SKM-1 treated with dmso at 0.1 percent for 144 hours (cell line): ENCODE measurements at regions not wholly inside any gene's neighbourhood (a gene's known extent, or its start where the extent isn't known, plus 50 kb on each side); places are given as distances from the start of the nearest gene placed in this dataset.

Experiments used
- DNase-seq: peaks from one replicate; lab custom pipeline; 2025; ENCODE audit not compliant: unreplicated experiment; lab: John Stamatoyannopoulos, UW

GRCh38 chr21:16404776-16405175, 675.0 kb downstream of the USP25 start:
- DNase-seq = no peak

GRCh38 chr21:16406355-16406754, 676.6 kb downstream of the USP25 start:
- DNase-seq = no peak

DNA sequence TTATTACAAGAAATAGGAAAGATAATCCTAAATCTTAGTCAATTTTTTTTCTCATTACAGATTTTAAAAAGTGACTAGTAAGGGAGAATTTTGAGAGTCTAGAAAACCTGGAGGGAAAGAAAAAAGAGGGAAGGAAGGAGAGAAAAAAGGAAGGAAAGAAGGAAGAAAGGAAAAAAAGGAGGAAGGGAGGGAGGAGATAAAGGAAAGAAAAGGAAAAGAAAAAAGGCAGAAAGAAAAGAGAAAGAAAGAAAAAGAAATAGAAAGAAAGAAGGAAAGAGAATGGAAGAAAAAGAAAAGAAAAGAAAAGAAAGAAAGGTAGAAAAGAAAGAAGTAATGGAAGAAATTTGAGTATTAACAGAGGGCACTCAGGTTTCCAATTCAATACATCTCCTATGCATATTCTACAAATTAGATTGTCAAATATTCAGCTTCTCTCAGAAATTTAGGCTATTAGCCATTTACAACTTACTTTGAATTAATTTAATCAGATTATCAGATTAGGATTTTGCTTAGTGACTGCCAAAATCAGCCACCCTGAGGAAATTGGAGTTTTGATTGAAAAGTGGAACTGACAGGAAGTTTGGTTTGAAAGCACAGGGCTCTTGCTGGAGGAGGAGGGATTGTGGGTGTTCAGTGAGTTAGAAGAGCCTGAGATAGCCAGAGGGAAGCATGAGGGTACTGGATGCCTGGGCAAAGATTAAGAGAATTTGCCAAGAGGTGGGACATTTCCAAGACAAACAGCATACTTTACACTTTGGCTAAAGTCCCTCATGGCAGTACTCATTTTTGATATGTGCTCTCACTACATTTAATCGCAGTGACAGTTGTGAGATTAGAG, 677.8 kb downstream of the USP25 start:
- no peak for DNase-seq

DNA sequence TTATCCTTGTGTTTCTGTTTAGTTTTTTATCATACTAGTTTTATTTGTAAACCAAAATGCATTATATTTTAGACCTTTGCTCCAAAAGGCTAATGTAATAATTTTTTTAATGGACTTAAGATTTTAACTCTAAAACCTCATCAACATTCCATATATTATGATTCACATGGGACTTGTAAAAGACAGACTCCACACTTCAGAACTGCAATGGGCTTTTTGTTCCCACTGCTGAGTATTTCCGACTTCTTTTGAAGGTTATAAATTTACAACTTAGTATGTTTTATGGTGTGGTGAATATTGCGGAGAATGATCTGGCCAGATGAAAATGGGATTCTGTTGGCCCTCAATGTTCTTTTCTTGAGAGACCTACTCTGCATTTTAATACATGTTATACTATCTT, 678.5 kb downstream of the USP25 start:
- DNase-seq = no peak

- no peak for DNase-seq
Observed at GRCh38 chr21:16409352-16409751, 679.6 kb downstream of the USP25 start.

- no peak for DNase-seq
Observed at GRCh38 chr21:16418226-16418625, 688.4 kb downstream of the USP25 start.

GRCh38 chr21:16418642-16419041, 688.9 kb downstream of the USP25 start:
- DNase-seq = no peak

DNA sequence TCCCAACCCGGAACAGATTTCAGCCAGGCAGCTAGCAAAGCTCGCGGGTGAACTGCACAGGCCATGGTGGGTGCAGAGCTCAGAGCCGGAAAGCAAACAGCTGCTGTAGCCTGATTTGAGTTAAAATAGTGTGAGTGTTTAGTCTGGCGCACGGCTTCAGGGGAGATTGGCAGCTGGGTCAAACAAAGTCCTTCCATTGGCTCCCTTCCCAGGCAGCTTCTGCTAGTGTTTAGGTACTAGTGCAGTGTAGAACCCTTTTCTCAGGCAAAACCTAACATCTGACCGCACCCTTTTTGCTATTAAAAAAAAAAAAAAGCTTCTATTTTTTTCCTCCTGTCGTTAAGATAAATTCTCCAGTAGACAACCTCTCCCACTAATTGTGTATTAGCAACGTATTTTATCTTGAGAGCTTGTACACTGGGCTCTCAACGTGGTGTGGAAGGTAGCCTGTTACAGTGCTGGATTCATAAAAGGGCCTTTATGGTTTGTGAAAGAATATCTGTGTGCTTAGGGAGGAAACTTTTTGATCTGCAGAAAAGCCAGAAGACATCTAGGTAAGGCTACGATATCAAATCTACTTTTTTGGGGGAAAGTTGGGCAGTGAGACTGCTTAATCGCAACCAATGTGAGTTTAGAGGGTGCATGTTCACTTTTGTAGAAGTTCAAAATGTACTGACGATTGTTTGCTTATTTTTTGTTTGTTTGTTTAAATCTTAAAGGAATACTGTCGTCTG, 689.6 kb downstream of the USP25 start:
- DNase-seq = no peak

GRCh38 chr21:16420031-16420724, 690.4 kb downstream of the USP25 start:
- no peak for DNase-seq

DNA sequence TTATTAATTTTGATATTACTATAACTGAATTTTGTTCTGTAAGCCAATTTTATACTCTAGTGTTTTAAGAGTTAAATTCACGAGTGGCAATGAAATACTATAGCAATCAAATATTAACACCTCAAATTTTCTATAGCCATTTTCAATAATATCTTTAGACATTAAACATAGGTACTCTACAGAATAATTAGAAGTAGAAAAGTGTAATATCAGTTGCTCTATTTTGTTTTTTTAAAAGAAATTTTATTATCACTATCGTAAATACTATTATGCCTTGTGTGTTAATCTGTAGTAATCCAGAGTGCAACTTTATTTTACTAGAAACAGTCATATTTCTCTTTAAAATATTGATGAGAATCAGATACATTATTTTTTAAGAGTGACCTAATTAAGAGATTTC, 691.2 kb downstream of the USP25 start:
- no peak for DNase-seq

DNA sequence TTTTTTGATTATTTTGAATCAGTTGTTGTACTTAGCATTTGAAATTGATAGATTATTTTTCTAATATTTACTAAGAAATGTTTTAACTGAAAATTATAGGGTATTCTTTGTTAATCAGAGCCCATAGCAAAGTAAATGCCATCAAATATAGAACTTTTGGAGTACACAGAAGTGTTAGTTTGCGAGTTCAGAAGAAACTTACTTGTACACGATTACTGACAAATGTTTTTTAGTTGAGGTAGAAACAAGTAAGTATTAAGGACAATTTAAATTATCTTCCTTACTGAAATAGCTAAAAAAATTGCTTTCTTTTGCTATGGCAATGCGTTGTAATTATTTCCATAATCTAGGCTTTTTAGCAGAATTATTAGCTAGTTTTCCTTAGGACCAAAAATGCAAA, 692.2 kb downstream of the USP25 start:
- no peak for DNase-seq

- DNase-seq = no peak
Observed at GRCh38 chr21:16422702-16423101, 692.9 kb downstream of the USP25 start.

- no peak for DNase-seq
Observed at GRCh38 chr21:16423921-16424320, 694.1 kb downstream of the USP25 start.

DNA sequence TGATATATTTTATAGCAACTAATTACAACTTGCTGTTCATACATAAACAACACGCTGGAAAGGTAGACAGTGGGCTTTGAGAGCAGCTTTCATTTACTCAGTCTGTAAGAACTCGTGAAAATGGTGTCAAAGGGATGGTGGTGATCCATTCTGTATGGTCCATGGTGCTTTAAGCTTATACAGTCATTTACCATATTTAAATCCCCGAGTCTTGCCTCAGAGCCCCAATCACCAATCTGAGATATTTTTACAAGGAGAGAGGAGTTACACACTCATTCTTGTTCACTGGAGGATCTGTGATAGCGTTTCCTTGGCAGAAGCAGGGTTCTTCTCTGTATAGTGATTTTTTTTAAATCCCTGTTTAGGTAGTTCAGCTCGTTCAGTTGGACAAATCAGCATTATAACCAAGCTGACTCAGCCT, 694.6 kb downstream of the USP25 start:
- DNase-seq = no peak

- no peak for DNase-seq
Observed at GRCh38 chr21:16425376-16425775, 695.6 kb downstream of the USP25 start.

DNA sequence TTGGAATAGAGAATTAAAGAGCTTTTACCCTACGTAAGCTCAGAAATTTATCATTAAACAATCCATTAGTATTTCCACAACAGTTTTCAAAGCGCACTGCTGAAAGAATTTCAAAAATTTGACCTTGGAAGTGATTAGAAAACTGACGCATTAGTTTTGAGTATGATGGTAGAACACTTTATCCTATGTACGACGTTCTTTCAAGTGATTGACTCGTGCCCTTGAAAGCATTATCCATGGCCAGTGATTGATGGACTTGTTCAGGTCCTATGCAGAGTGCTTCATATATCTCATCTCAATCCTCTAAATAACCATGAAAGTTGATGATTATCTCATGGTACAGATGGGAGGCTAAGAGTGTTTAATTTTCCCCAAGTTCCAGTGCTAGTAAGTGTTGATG, 697.2 kb downstream of the USP25 start:
- DNase-seq = no peak

- no peak for DNase-seq
Observed at GRCh38 chr21:16427587-16428087, 697.9 kb downstream of the USP25 start.

DNA sequence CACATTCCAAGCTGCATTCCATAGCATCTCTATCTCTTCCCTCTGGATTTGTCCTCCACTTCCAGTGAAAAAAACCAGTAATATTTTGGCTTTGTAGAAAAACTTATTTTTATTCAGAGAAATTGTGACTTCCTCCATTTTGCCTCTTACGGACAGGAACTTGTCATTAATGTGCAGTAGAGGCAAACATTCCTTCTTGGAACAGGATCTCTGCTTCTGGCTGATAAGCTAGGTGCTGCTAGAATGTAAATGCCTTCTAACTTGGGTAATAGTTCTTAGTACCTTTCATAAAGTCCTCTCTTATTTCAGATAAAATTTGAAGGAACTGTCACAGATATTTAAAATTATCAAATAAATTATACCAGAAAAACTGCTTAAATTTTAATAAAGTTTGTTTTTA, 707.8 kb downstream of the USP25 start:
- no peak for DNase-seq

GRCh38 chr21:16438761-16439160, 709.0 kb downstream of the USP25 start:
- DNase-seq = no peak

DNA sequence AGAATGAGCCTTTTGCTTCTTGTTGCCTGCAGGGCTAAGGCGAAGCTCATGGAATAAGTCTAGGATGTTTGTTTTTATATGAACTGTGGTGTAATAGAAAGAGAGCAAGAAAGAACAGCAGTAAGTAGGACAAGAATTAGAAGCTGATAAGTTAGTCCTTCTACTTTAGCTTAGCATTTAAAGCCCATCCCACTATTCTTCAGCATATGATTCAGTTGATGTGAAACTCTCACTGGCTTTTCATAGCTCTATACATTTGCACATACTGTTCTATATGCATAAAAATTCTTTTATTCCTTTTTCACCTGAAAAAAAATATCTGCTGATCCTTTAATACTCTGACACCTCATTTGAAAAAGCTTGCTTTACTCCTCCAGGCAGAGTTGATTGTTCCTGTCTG, 712.0 kb downstream of the USP25 start:
- DNase-seq = no peak

- DNase-seq = no peak
Observed at GRCh38 chr21:16454399-16454798, 724.6 kb downstream of the USP25 start.

DNA sequence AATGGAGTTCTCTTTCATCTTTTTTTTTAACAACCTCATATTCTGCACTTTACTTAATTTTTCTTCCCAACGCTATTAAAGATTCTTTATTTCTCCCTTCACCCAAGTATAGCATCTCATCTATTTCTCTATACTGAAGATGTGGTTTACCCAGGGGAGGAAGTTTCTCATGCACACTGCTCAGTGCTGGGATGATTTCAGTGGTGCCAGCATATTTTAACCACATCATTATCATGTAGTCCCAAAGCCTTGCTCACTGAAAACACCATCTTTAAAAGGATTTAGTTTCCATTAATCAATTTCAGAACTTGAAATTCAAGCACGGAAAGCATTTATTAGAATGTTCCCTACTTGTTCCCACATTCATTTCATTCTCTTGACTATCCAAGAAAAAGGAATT, 725.7 kb downstream of the USP25 start:
- DNase-seq = no peak
